Parathyroid adenoma (tissue), 2 donors: ENCODE measurements at regions not wholly inside any gene's neighbourhood (a gene's known extent, or its start where the extent isn't known, plus 50 kb on each side); places are given as distances from the start of the nearest gene placed in this dataset.

Experiments
- H2AFZ ChIP-seq: fragments of 300-600 bp; sonication (generic); one replicate; pipeline ENCODE4 v1.7.0; 2017; ENCODE audit warnings: antibody characterized with exemption, mild to moderate bottlenecking
- H3K27ac ChIP-seq: fragments of 300-600 bp; sonication (generic); one replicate; pipeline ENCODE4 v1.7.0; 2017
- H3K27me3 ChIP-seq: fragments of 300-600 bp; sonication (generic); one replicate; pipeline ENCODE4 v1.7.0; 2017; ENCODE audit warnings: low read length; ENCODE audit not compliant: control insufficient read depth, insufficient read depth
- H3K36me3 ChIP-seq: fragments of 300-600 bp; sonication (generic); one replicate; pipeline ENCODE4 v1.7.0; 2017; ENCODE audit warnings: low read length; ENCODE audit not compliant: control insufficient read depth, insufficient read depth
- H3K4me1 ChIP-seq: fragments of 300-600 bp; sonication (generic); one replicate; pipeline ENCODE4 v1.7.0; 2017; ENCODE audit warnings: control low read depth
- H3K4me2 ChIP-seq: fragments of 300-600 bp; sonication (generic); one replicate; pipeline ENCODE4 v1.7.0; 2017; ENCODE audit warnings: low read length
- H3K4me3 ChIP-seq: fragments of 300-600 bp; sonication (generic); one replicate; pipeline ENCODE4 v1.7.0; 2017; ENCODE audit warnings: low read depth, low read length
- H3K79me2 ChIP-seq: fragments of 300-600 bp; sonication (generic); one replicate; pipeline ENCODE4 v1.7.0; 2017; ENCODE audit warnings: control low read depth
- H3K9ac ChIP-seq: fragments of 300-600 bp; sonication (generic); one replicate; pipeline ENCODE4 v1.7.0; 2017; ENCODE audit warnings: mild to moderate bottlenecking
- H3K9me3 ChIP-seq: fragments of 300-600 bp; sonication (generic); one replicate; pipeline ENCODE4 v1.7.0; 2017; ENCODE audit warnings: low read length; ENCODE audit not compliant: control insufficient read depth
- TF ChIP-seq, protein P1 (sequence below): fragments of 300-600 bp; sonication (generic); IDR thresholded peaks from one replicate; pipeline ENCODE4 v1.7.0; 2017; ENCODE audit warnings: antibody characterized with exemption, mild to moderate bottlenecking
- donor health status: primary hyperparathyroidism.

DNA sequence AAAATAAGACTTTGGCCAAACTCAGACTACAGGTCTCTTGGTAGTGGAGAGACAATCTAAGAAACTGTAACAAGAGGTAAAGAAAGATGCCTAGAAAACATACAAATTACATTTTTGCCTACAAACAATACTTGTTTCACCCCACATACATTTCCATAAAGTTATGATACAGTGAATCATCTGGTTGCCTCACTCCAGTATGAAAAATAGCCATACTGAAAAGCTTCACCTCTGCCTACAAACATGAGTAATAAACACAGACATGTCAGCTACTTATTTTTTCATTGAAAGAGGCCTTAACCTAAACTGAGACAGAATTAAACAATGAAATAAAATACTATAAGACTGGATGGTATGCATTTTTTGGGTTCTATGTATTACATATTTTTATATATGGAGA is 1463.0 kb downstream of the FAM181B start:
- Histone ChIP-seq H3K4me3 (no peak overlapping the region), H3K27me3 (no peaks in the 10 kb centered on the region), H2AFZ (no peak overlapping the region), H3K4me2 (no peak overlapping the region), H3K36me3 (no peaks in the 10 kb centered on the region), H3K9ac (no peak overlapping the region), H3K79me2 (no peaks in the 10 kb centered on the region), H3K9me3 (no peaks in the 10 kb centered on the region), H3K4me1 (no peaks in the 10 kb centered on the region), H3K27ac (no peak overlapping the region)
- TF ChIP-seq, protein P1, sequence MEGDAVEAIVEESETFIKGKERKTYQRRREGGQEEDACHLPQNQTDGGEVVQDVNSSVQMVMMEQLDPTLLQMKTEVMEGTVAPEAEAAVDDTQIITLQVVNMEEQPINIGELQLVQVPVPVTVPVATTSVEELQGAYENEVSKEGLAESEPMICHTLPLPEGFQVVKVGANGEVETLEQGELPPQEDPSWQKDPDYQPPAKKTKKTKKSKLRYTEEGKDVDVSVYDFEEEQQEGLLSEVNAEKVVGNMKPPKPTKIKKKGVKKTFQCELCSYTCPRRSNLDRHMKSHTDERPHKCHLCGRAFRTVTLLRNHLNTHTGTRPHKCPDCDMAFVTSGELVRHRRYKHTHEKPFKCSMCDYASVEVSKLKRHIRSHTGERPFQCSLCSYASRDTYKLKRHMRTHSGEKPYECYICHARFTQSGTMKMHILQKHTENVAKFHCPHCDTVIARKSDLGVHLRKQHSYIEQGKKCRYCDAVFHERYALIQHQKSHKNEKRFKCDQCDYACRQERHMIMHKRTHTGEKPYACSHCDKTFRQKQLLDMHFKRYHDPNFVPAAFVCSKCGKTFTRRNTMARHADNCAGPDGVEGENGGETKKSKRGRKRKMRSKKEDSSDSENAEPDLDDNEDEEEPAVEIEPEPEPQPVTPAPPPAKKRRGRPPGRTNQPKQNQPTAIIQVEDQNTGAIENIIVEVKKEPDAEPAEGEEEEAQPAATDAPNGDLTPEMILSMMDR: no peak

DNA sequence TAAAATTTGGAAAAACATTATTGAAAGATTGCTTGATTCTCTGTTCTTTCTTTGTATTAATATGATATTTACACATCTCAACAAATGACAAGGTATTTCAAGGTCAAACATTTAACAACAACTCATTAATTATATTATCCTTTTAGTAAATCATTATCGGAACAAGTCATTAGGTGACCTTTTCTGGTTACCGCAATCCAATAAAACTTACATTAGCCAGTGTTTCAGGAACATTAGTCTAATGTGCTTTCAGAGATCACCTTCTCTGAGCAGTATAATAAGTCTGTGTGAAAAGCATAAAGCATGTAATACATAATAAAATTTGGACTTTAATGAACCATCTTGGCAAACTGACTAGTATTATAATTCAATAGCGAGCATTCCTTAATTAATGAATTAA is 1466.4 kb downstream of the FAM181B start:
- no peak overlapping the region for H3K9ac ChIP-seq
- H3K9me3 ChIP-seq: no peaks in the 10 kb centered on the region

DNA sequence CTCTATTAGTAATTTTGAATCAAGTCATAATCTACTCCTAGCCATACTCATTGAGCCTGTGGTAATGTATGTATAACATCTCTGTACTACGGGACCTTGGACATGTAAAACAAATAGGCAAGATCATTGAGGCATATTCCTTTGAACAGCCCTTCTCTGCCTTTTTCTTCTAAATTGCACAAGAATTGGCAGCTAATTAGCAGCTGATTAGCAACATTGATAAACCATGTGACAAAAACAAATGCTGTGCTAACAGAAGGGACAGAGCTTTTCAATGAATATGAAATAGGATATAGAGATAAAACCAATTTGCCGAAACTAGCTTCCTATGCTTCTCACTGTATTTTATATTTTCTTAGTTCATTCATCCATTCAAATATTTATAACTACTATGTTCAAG is 1474.2 kb downstream of the FAM181B start:
- Histone ChIP-seq H3K36me3 (no peaks in the 10 kb centered on the region), H3K4me2 (no peak overlapping the region), H3K9ac (no peak overlapping the region)

More for the DNA sequence above, 1466.4 kb downstream of the FAM181B start:
- Histone ChIP-seq H3K4me1 (no peaks in the 10 kb centered on the region), H3K4me2 (no peak overlapping the region), H3K79me2 (no peaks in the 10 kb centered on the region), H3K36me3 (no peaks in the 10 kb centered on the region), H3K4me3 (no peak overlapping the region), H3K27ac (no peak overlapping the region), H3K27me3 (no peaks in the 10 kb centered on the region), H2AFZ (no peak overlapping the region)
- TF ChIP-seq, protein P1: no peak

DNA sequence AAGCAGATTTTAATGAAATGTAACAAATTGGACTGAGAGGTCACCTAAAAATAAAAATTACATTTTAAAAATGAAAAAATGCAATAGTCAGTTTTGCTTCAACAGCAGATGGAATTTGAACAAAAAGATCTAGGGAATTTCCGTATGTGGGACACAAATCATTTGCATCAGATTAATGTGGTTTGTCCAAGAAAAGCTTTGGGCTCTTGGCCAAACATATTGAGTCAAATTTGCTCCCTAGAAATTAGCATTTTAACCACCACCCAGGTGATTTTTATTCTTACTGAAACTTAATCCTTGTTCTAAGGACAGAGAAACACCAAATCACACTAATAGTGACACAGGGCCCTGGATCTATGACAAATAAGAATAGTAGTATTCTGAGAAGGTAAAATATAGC is 1477.8 kb downstream of the FAM181B start:
- Histone ChIP-seq H2AFZ (no peak overlapping the region), H3K9me3 (no peaks in the 10 kb centered on the region), H3K4me2 (no peak overlapping the region), H3K9ac (no peak overlapping the region), H3K36me3 (no peaks in the 10 kb centered on the region), H3K27me3 (no peaks in the 10 kb centered on the region), H3K4me3 (no peak overlapping the region), H3K4me1 (no peaks in the 10 kb centered on the region), H3K79me2 (no peaks in the 10 kb centered on the region), H3K27ac (no peak overlapping the region)
- TF ChIP-seq, protein P1: no peak

More for the DNA sequence above, 1474.2 kb downstream of the FAM181B start:
- Histone ChIP-seq H3K27ac (no peak overlapping the region), H3K4me3 (no peak overlapping the region), H3K27me3 (no peaks in the 10 kb centered on the region), H3K4me1 (no peaks in the 10 kb centered on the region), H3K79me2 (no peaks in the 10 kb centered on the region), H3K9me3 (no peaks in the 10 kb centered on the region), H2AFZ (no peak overlapping the region)
- TF ChIP-seq, protein P1: no peak

DNA sequence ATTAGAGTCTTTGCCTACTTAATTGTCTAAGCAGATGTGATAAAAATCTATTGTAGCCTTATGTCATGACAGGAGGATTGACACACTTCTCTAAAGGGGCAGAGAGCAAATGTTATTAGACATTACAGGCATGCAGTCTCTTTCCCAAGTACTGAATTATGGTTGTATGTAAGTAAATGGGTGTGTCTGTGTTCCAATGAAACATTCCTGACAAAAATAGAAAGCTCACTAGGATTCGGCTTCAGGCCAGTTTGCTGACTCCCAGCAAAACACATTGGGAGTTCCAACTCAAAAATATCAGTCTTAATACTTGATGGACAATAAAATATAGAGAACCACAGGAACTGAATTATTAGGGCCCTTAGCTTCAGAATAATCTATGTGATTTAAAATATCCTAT is 1480.4 kb downstream of the FAM181B start:
- TF ChIP-seq, protein P1: no peak
- no peaks in the 10 kb centered on the region for H3K4me1 ChIP-seq
- H3K4me3 ChIP-seq: no peak overlapping the region
- H3K79me2 ChIP-seq: no peaks in the 10 kb centered on the region
- H3K9me3 ChIP-seq: no peaks in the 10 kb centered on the region
- no peaks in the 10 kb centered on the region for H3K36me3 ChIP-seq
- no peak overlapping the region for H3K9ac ChIP-seq
- H2AFZ ChIP-seq: no peak overlapping the region
- no peaks in the 10 kb centered on the region for H3K27me3 ChIP-seq
- H3K27ac ChIP-seq: no peak overlapping the region
- no peak overlapping the region for H3K4me2 ChIP-seq
